Activated CD4-positive, alpha-beta T cell treated with anti-CD3 and anti-CD28 coated beads, Interleukin-2, amount 10 ng/mL, durations not matched to agents 24 days and 14 days (primary cell): ENCODE measurements at regions not wholly inside any gene's neighbourhood (a gene's known extent, or its start where the extent isn't known, plus 50 kb on each side); places are given as distances from the start of the nearest gene placed in this dataset.

Experiments
- DNase-seq: peaks from one replicate; pipeline ENCODE4 v3.0.0; 2022
- H3K27ac Mint-ChIP-seq: one replicate; pipeline ENCODE4 v1.8.0; 2022; ENCODE audit warnings: mild to moderate bottlenecking, mixed read lengths
- H3K27me3 Mint-ChIP-seq: one replicate; pipeline ENCODE4 v1.8.0; 2022; ENCODE audit warnings: mixed read lengths
- H3K36me3 Mint-ChIP-seq: one replicate; pipeline ENCODE4 v1.8.0; 2022; ENCODE audit warnings: low read depth, mild to moderate bottlenecking, mixed read lengths
- H3K4me1 Mint-ChIP-seq: one replicate; pipeline ENCODE4 v1.8.0; 2021; ENCODE audit warnings: mixed read lengths
- H3K4me3 Mint-ChIP-seq: one replicate; pipeline ENCODE4 v1.8.0; 2022; ENCODE audit warnings: mild to moderate bottlenecking, moderate library complexity, mixed read lengths
- H3K9me3 Mint-ChIP-seq: one replicate; pipeline ENCODE4 v1.8.0; 2021; ENCODE audit warnings: mixed read lengths
- intact Hi-C: fragments of 100-400 bp; cut with micrococcal nuclease; formaldehyde crosslinking; loops from one replicate; pipeline ENCODE4 v1.15.1; 2023

GRCh38 chr11:30174265-30175020 lies 56.4 kb upstream of the FSHB start:
- peaks cover 13% of the 10 kb centered on the region for H3K9me3 Mint-ChIP-seq
- H3K36me3 Mint-ChIP-seq, result no peaks in the 10 kb centered on the region
- H3K4me1 Mint-ChIP-seq, result no peaks in the 10 kb centered on the region
- H3K27ac Mint-ChIP-seq, result no peak overlapping the region
- no peak overlapping the region for H3K4me3 Mint-ChIP-seq
- H3K27me3 Mint-ChIP-seq, result no peaks in the 10 kb centered on the region
- no peak for DNase-seq
- intact Hi-C loops, result no loop called here
